ENCODE measurements at regions not wholly inside any gene's neighbourhood (a gene's known extent, or its start where the extent isn't known, plus 50 kb on each side); places are given as distances from the start of the nearest gene placed in this dataset.

DNA sequence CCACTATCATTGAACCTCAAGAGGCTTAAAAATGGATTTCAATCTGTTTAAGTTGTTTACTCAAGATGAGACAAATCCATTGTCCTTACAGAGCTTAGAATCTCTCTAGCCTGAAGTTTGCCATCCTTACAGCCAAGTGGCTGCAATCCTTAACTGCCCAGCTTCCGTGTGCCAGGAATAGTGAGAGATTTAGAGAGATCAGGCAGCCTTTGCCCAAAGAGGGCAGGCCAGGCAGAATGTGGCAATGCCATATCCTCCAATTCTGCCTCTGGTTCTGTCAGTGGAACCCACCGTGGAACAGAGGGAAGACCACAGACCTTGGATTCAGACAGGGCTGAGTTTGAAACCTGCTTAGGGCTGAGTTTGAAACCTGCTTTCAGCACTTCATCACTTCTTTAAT is 374.3 kb downstream of the VPS13C start:
- no peaks in the 10 kb centered on the region for H3K27me3 ChIP-seq (ENCODE audit: control insufficient read depth, insufficient read depth, low read length)
- no peak overlapping the region for H3K4me3 ChIP-seq (ENCODE audit: low read depth, low read length)
- TF ChIP-seq, protein P1, sequence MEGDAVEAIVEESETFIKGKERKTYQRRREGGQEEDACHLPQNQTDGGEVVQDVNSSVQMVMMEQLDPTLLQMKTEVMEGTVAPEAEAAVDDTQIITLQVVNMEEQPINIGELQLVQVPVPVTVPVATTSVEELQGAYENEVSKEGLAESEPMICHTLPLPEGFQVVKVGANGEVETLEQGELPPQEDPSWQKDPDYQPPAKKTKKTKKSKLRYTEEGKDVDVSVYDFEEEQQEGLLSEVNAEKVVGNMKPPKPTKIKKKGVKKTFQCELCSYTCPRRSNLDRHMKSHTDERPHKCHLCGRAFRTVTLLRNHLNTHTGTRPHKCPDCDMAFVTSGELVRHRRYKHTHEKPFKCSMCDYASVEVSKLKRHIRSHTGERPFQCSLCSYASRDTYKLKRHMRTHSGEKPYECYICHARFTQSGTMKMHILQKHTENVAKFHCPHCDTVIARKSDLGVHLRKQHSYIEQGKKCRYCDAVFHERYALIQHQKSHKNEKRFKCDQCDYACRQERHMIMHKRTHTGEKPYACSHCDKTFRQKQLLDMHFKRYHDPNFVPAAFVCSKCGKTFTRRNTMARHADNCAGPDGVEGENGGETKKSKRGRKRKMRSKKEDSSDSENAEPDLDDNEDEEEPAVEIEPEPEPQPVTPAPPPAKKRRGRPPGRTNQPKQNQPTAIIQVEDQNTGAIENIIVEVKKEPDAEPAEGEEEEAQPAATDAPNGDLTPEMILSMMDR (IDR thresholded peaks at IDR 0.05; ENCODE audit: insufficient read depth, low read depth, low read length): no peak
- POLR2A ChIA-PET: no interaction called here
- DNase-seq (ENCODE audit: low read depth): no peak
- CTCF ChIA-PET: no interaction called here
- no peaks in the 10 kb centered on the region for H3K36me3 ChIP-seq (ENCODE audit: control insufficient read depth, insufficient read depth, low read length)

DNA sequence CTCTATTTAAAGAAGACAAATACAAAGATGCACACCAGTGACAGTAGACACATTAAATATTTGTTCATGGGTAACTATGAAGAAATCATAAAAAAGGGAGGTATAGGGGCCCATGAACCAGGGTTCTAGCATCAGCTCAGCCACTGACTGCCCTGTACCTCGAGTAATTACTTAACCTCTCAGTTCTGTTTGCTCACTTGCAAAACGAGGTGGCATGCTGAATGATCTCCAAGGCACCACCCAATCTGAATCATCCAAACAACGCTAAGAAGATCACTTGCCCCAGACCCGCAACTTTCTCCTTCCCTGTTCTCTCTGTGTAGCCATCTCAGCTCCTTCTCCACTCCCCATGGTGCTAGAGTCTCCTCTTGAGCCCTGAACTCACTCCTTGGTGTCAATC is 374.7 kb downstream of the VPS13C start:
- no peaks in the 10 kb centered on the region for H3K27me3 ChIP-seq (ENCODE audit: control insufficient read depth, insufficient read depth, low read length)
- CTCF ChIA-PET: no interaction called here
- TF ChIP-seq, protein P1 (IDR thresholded peaks at IDR 0.05; ENCODE audit: insufficient read depth, low read depth, low read length): no peak
- POLR2A ChIA-PET: no interaction called here
- DNase-seq (ENCODE audit: low read depth): no peak
- no peak overlapping the region for H3K4me3 ChIP-seq (ENCODE audit: low read depth, low read length)
- H3K36me3 ChIP-seq (ENCODE audit: control insufficient read depth, insufficient read depth, low read length): no peaks in the 10 kb centered on the region

DNA sequence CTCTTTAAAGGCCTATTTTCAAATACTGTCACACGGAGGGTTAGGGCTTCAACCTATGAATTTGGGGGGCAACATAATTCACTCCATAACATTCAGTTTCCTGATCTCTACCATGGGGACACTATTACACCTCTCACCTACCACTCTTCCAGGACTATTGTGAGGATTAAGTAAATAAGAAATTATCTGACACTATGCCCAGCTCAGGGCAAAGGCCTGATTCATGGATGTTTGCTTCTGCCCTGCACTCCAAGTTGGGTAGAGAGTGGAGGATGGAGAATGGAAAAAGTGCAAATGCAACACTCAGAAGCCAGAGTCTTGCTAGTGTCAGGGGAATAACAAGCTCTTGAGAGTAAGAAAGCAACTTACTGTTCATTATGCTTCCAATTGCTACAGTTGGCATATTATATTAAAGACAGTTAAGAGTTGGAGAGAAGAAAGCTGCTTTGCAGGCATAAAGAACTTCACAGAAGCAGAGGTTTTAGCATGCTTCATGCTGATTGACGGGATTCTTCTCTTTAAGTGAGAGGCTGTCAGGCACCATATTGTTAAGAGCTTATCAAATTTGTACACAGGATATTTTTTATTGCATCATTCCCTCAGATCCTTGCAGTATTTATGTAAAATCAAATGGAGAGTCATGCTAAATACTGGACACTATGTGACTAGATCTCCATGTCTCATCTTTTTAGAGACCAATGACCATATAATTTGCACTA is 375.3 kb downstream of the VPS13C start:
- Histone ChIP-seq H3K4me3 (ENCODE audit: low read depth, low read length) (no peak overlapping the region), H3K36me3 (ENCODE audit: control insufficient read depth, insufficient read depth, low read length) (no peaks in the 10 kb centered on the region), H3K27me3 (ENCODE audit: control insufficient read depth, insufficient read depth, low read length) (no peaks in the 10 kb centered on the region)
- no peak for DNase-seq (ENCODE audit: low read depth)
- ChIA-PET POLR2A (no interaction called here), CTCF (no interaction called here)
- TF ChIP-seq, protein P1 (IDR thresholded peaks at IDR 0.05; ENCODE audit: insufficient read depth, low read depth, low read length): no peak

DNA sequence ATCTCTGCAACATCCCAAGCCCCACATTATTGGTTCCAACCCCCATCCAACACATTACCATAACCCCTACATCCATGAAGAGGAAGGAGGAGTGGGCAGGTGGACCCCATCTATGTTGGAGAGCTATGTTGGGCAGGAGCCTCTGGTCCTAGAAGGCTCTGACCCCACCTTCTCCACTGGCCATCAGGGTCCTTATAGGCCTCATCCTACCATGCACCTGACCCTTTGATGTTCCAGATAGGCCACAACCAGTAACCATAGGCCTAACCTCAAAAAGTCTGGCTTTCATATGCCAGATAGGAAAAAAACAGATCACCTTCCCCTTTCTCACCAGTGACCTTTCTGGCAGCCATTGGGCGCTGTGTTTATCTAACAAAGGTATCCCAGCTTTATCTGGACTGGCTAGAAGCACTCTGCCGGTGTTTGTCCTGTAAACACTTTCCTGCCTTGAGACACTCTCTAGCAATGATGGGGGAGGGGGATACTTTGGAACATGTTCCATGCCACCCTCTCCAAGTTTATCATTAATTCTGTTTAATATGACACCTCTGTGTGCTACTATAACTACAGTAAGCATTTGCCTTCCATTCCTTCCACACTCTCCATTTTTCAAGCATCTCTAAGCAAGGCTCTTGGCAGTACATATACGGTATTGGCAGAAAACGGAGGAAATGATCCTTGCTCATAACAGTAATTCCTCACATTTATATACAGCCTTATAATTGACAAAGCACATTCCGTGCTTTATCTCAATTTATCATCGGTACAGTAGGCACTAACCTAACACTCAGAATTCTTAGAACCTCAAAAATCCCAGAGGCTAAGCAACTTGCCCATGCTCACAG is 377.1 kb downstream of the VPS13C start:
- Histone ChIP-seq H3K36me3 (ENCODE audit: control insufficient read depth, insufficient read depth, low read length) (no peaks in the 10 kb centered on the region), H3K27me3 (ENCODE audit: control insufficient read depth, insufficient read depth, low read length) (no peaks in the 10 kb centered on the region), H3K4me3 (ENCODE audit: low read depth, low read length) (no peak overlapping the region)
- DNase-seq (ENCODE audit: low read depth): no peak
- CTCF ChIA-PET: no interaction called here
- POLR2A ChIA-PET: no interaction called here
- TF ChIP-seq, protein P1 (IDR thresholded peaks at IDR 0.05; ENCODE audit: insufficient read depth, low read depth, low read length): no peak

DNA sequence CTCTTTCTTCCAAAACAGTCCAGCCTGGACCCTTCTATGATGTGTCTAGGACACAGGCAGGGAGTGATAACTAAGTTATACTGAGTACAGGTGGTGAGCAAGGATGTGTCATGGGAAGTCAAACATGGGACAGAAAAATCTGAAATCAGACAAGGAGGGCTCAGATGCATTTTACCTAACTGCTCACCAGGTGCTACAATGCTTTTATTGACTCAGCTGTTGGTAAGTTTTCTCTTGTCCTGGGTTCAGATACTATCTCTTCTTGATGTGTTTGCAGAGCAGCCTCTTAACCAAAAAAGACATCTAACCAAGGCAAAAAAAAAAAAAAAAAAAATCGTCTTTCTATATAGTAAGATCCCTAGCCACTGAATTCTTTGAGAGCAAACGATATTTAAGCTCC is 378.6 kb downstream of the VPS13C start:
- no peak for DNase-seq (ENCODE audit: low read depth)
- ChIA-PET CTCF (no interaction called here), POLR2A (no interaction called here)
- Histone ChIP-seq H3K4me3 (ENCODE audit: low read depth, low read length) (no peak overlapping the region), H3K27me3 (ENCODE audit: control insufficient read depth, insufficient read depth, low read length) (no peaks in the 10 kb centered on the region), H3K36me3 (ENCODE audit: control insufficient read depth, insufficient read depth, low read length) (no peaks in the 10 kb centered on the region)
- TF ChIP-seq, protein P1 (IDR thresholded peaks at IDR 0.05; ENCODE audit: insufficient read depth, low read depth, low read length): no peak

Measured in BJ (cell line).